ENCODE measurements at regions not wholly inside any gene's neighbourhood (a gene's known extent, or its start where the extent isn't known, plus 50 kb on each side); places are given as distances from the start of the nearest gene placed in this dataset.

- H3K4ac ChIP-seq (ENCODE audit: low read length), result no peak overlapping the region
- no peak overlapping the region for H2BK5ac ChIP-seq (ENCODE audit: low read length)
- no peak overlapping the region for H4K91ac ChIP-seq (ENCODE audit: low read depth, low read length, poor library complexity)
- no CpG with 5 or more reads among the region's 4 CpGs for WGBS, 2 donors (ENCODE audit: extremely low coverage in 2 of 2, insufficient read length in 2 of 2, insufficient replicate concordance in 1 of 2)
- no peak overlapping the region for H3K9ac ChIP-seq (ENCODE audit: low read depth, low read length, poor library complexity)
- H3K14ac ChIP-seq (ENCODE audit: low read length), result no peak overlapping the region
- H3K9me3 ChIP-seq (replicated peaks in 1 of 2; ENCODE audit: control insufficient read depth in 2 of 2, insufficient read depth in 1 of 2, low read depth in 1 of 2, low read length in 2 of 2), result no peaks in the 10 kb centered on the region
- H2BK15ac ChIP-seq (ENCODE audit: low read length), result no peak overlapping the region
- no peak overlapping the region for H2AK5ac ChIP-seq (ENCODE audit: low read depth, low read length)
- no peaks in the 10 kb centered on the region for H3K4me1 ChIP-seq (ENCODE audit: control insufficient read depth in 2 of 2, insufficient read depth in 1 of 2, low read depth in 1 of 2, low read length in 2 of 2)
- H4K8ac ChIP-seq (ENCODE audit: low read depth, low read length), result no peak overlapping the region
- no peak overlapping the region for H2BK120ac ChIP-seq (ENCODE audit: low read depth, low read length)
- DNase-seq (ENCODE audit: low spot score), result no peak
- no peaks in the 10 kb centered on the region for H3K27me3 ChIP-seq (ENCODE audit: control insufficient read depth in 3 of 3, insufficient read depth in 3 of 3, low read depth in 1 of 3, low read length in 3 of 3)
- no peak overlapping the region for H3K23ac ChIP-seq (ENCODE audit: low read depth, low read length, poor library complexity)
- no peak overlapping the region for H2AFZ ChIP-seq (ENCODE audit: low read length)
- H3K27ac ChIP-seq (replicated peaks; ENCODE audit: low read length), result no peak overlapping the region
- no peak overlapping the region for H3K4me3 ChIP-seq (ENCODE audit: low read length in 2 of 2)
- H2BK12ac ChIP-seq (ENCODE audit: low read length), result no peak overlapping the region
- no peak overlapping the region for H3K4me2 ChIP-seq (ENCODE audit: insufficient read depth, low read length, poor library complexity, severe bottlenecking)
- no peaks in the 10 kb centered on the region for H3K79me1 ChIP-seq (ENCODE audit: low read depth, low read length)
- H3K18ac ChIP-seq (ENCODE audit: low read length), result no peak overlapping the region
- H3K36me3 ChIP-seq (replicated peaks in 1 of 2; ENCODE audit: control insufficient read depth in 2 of 2, insufficient read depth in 2 of 2, low read length in 2 of 2), result no peaks in the 10 kb centered on the region
Observed at GRCh38 chr5:57618767-57619381, 136.3 kb upstream of the ACTBL2 start.

- Histone ChIP-seq H3K36me3 (replicated peaks in 1 of 2; ENCODE audit: control insufficient read depth in 2 of 2, insufficient read depth in 2 of 2, low read length in 2 of 2) (no peaks in the 10 kb centered on the region), H3K4me2 (ENCODE audit: insufficient read depth, low read length, poor library complexity, severe bottlenecking) (no peak overlapping the region), H3K27me3 (ENCODE audit: control insufficient read depth in 3 of 3, insufficient read depth in 3 of 3, low read depth in 1 of 3, low read length in 3 of 3) (peaks cover 0 to 2% (median 0%) of the 10 kb centered on the region in 3 experiments), H2BK5ac (ENCODE audit: low read length) (no peak overlapping the region), H3K4ac (ENCODE audit: low read length) (no peak overlapping the region), H3K9me3 (replicated peaks in 1 of 2; ENCODE audit: control insufficient read depth in 2 of 2, insufficient read depth in 1 of 2, low read depth in 1 of 2, low read length in 2 of 2) (no peaks in the 10 kb centered on the region), H2BK15ac (ENCODE audit: low read length) (no peak overlapping the region), H3K27ac (replicated peaks; ENCODE audit: low read length) (no peak overlapping the region), H3K18ac (ENCODE audit: low read length) (no peak overlapping the region), H3K4me1 (ENCODE audit: control insufficient read depth in 2 of 2, insufficient read depth in 1 of 2, low read depth in 1 of 2, low read length in 2 of 2) (no peaks in the 10 kb centered on the region), H3K79me1 (ENCODE audit: low read depth, low read length) (no peaks in the 10 kb centered on the region), H3K9ac (ENCODE audit: low read depth, low read length, poor library complexity) (no peak overlapping the region), H2AK5ac (ENCODE audit: low read depth, low read length) (no peak overlapping the region), H2BK120ac (ENCODE audit: low read depth, low read length) (no peak overlapping the region), H2BK12ac (ENCODE audit: low read length) (no peak overlapping the region), H4K91ac (ENCODE audit: low read depth, low read length, poor library complexity) (no peak overlapping the region), H3K14ac (ENCODE audit: low read length) (no peak overlapping the region), H3K23ac (ENCODE audit: low read depth, low read length, poor library complexity) (no peak overlapping the region), H4K8ac (ENCODE audit: low read depth, low read length) (no peak overlapping the region), H3K4me3 (ENCODE audit: low read length in 2 of 2) (no peak overlapping the region), H2AFZ (ENCODE audit: low read length) (no peak overlapping the region)
- DNase-seq (ENCODE audit: low spot score), result no peak
Observed at GRCh38 chr5:57613741-57614140, 131.1 kb upstream of the ACTBL2 start.

- peaks cover 0 to 2% (median 0%) of the 10 kb centered on the region in 3 experiments for H3K27me3 ChIP-seq (ENCODE audit: control insufficient read depth in 3 of 3, insufficient read depth in 3 of 3, low read depth in 1 of 3, low read length in 3 of 3)
- H2BK12ac ChIP-seq (ENCODE audit: low read length), result no peak overlapping the region
- H3K4me3 ChIP-seq (ENCODE audit: low read length in 2 of 2), result no peak overlapping the region
- H2BK5ac ChIP-seq (ENCODE audit: low read length), result no peak overlapping the region
- no peak overlapping the region for H2BK120ac ChIP-seq (ENCODE audit: low read depth, low read length)
- H2AK5ac ChIP-seq (ENCODE audit: low read depth, low read length), result no peak overlapping the region
- H3K27ac ChIP-seq (replicated peaks; ENCODE audit: low read length), result no peak overlapping the region
- H2BK15ac ChIP-seq (ENCODE audit: low read length), result no peak overlapping the region
- H3K36me3 ChIP-seq (replicated peaks in 1 of 2; ENCODE audit: control insufficient read depth in 2 of 2, insufficient read depth in 2 of 2, low read length in 2 of 2), result no peaks in the 10 kb centered on the region
- H4K91ac ChIP-seq (ENCODE audit: low read depth, low read length, poor library complexity), result no peak overlapping the region
- WGBS, 2 donors (ENCODE audit: extremely low coverage in 2 of 2, insufficient read length in 2 of 2, insufficient replicate concordance in 1 of 2), result no CpG with 5 or more reads among the region's 2 CpGs
- no peaks in the 10 kb centered on the region for H3K4me1 ChIP-seq (ENCODE audit: control insufficient read depth in 2 of 2, insufficient read depth in 1 of 2, low read depth in 1 of 2, low read length in 2 of 2)
- no peaks in the 10 kb centered on the region for H3K9me3 ChIP-seq (replicated peaks in 1 of 2; ENCODE audit: control insufficient read depth in 2 of 2, insufficient read depth in 1 of 2, low read depth in 1 of 2, low read length in 2 of 2)
- DNase-seq (ENCODE audit: low spot score), result no peak
- no peak overlapping the region for H3K18ac ChIP-seq (ENCODE audit: low read length)
- H3K79me1 ChIP-seq (ENCODE audit: low read depth, low read length), result no peaks in the 10 kb centered on the region
- no peak overlapping the region for H3K14ac ChIP-seq (ENCODE audit: low read length)
- H2AFZ ChIP-seq (ENCODE audit: low read length), result peak overlapping the region; percentile 40
- H3K4ac ChIP-seq (ENCODE audit: low read length), result no peak overlapping the region
- H3K4me2 ChIP-seq (ENCODE audit: insufficient read depth, low read length, poor library complexity, severe bottlenecking), result no peak overlapping the region
- no peak overlapping the region for H3K23ac ChIP-seq (ENCODE audit: low read depth, low read length, poor library complexity)
- H4K8ac ChIP-seq (ENCODE audit: low read depth, low read length), result no peak overlapping the region
- no peak overlapping the region for H3K9ac ChIP-seq (ENCODE audit: low read depth, low read length, poor library complexity)
Observed at GRCh38 chr5:57611177-57611576, 128.6 kb upstream of the ACTBL2 start.

GRCh38 chr5:57608542-57608941 is 125.9 kb upstream of the ACTBL2 start:
- DNase-seq (ENCODE audit: low spot score), result no peak
- no peak overlapping the region for H3K18ac ChIP-seq (ENCODE audit: low read length)
- no peak overlapping the region for H2BK5ac ChIP-seq (ENCODE audit: low read length)
- no peak overlapping the region for H3K4me3 ChIP-seq (ENCODE audit: low read length in 2 of 2)
- H3K9me3 ChIP-seq (replicated peaks in 1 of 2; ENCODE audit: control insufficient read depth in 2 of 2, insufficient read depth in 1 of 2, low read depth in 1 of 2, low read length in 2 of 2), result no peaks in the 10 kb centered on the region
- peaks cover 0 to 2% (median 0%) of the 10 kb centered on the region in 3 experiments for H3K27me3 ChIP-seq (ENCODE audit: control insufficient read depth in 3 of 3, insufficient read depth in 3 of 3, low read depth in 1 of 3, low read length in 3 of 3)
- H3K23ac ChIP-seq (ENCODE audit: low read depth, low read length, poor library complexity), result no peak overlapping the region
- no peak overlapping the region for H3K4ac ChIP-seq (ENCODE audit: low read length)
- no peak overlapping the region for H2BK120ac ChIP-seq (ENCODE audit: low read depth, low read length)
- H3K14ac ChIP-seq (ENCODE audit: low read length), result no peak overlapping the region
- no peak overlapping the region for H3K4me2 ChIP-seq (ENCODE audit: insufficient read depth, low read length, poor library complexity, severe bottlenecking)
- no peaks in the 10 kb centered on the region for H3K79me1 ChIP-seq (ENCODE audit: low read depth, low read length)
- H2AFZ ChIP-seq (ENCODE audit: low read length), result no peak overlapping the region
- no peak overlapping the region for H3K9ac ChIP-seq (ENCODE audit: low read depth, low read length, poor library complexity)
- no peaks in the 10 kb centered on the region for H3K36me3 ChIP-seq (replicated peaks in 1 of 2; ENCODE audit: control insufficient read depth in 2 of 2, insufficient read depth in 2 of 2, low read length in 2 of 2)
- no peak overlapping the region for H4K8ac ChIP-seq (ENCODE audit: low read depth, low read length)
- no peak overlapping the region for H4K91ac ChIP-seq (ENCODE audit: low read depth, low read length, poor library complexity)
- H2AK5ac ChIP-seq (ENCODE audit: low read depth, low read length), result no peak overlapping the region
- H2BK15ac ChIP-seq (ENCODE audit: low read length), result no peak overlapping the region
- no peak overlapping the region for H2BK12ac ChIP-seq (ENCODE audit: low read length)
- H3K27ac ChIP-seq (replicated peaks; ENCODE audit: low read length), result no peak overlapping the region
- no peaks in the 10 kb centered on the region for H3K4me1 ChIP-seq (ENCODE audit: control insufficient read depth in 2 of 2, insufficient read depth in 1 of 2, low read depth in 1 of 2, low read length in 2 of 2)

Measured in neuronal stem cell (in vitro differentiated cells).